Skeletal muscle tissue (tissue), 3 donors: ENCODE measurements at regions not wholly inside any gene's neighbourhood (a gene's known extent, or its start where the extent isn't known, plus 50 kb on each side); places are given as distances from the start of the nearest gene placed in this dataset.

Source experiments
- H3K27ac ChIP-seq: one replicate; pipeline ENCODE4 v1.7.0; 2013; ENCODE audit warnings: mild to moderate bottlenecking, low read depth, low read length, inconsistent platforms
- H3K27me3 ChIP-seq, 3 donors: one replicate each; pipeline ENCODE4 v1.7.0; 2013; ENCODE audit warnings: low read length in 3 of 3; ENCODE audit not compliant: control insufficient read depth in 3 of 3, insufficient read depth in 3 of 3
- H3K36me3 ChIP-seq, 3 donors: one replicate each; pipeline ENCODE4 v1.7.0; 2013; ENCODE audit warnings: low read length in 3 of 3; ENCODE audit not compliant: control insufficient read depth in 3 of 3, insufficient read depth in 3 of 3
- H3K4me1 ChIP-seq, 3 donors: one replicate each; pipeline ENCODE4 v1.7.0; 2013; ENCODE audit warnings: low read length in 3 of 3, mild to moderate bottlenecking in 3 of 3; ENCODE audit not compliant: control insufficient read depth in 3 of 3, insufficient read depth in 3 of 3
- H3K4me3 ChIP-seq, 3 donors: one replicate each; pipeline ENCODE4 v1.7.0; 2013; ENCODE audit warnings: low read length in 3 of 3
- H3K9ac ChIP-seq, 3 donors: one replicate each; pipeline ENCODE4 v1.7.0; 2013; ENCODE audit warnings: low read length in 3 of 3, mild to moderate bottlenecking in 3 of 3, moderate library complexity in 2 of 3, low read depth in 1 of 3
- H3K9me3 ChIP-seq, 3 donors: one replicate each; pipeline ENCODE4 v1.7.0; 2013; ENCODE audit warnings: low read length in 3 of 3; ENCODE audit not compliant: control insufficient read depth in 3 of 3
- donor health status: Osteomylitis.

GRCh38 chr21:25039461-25040380, 567.6 kb downstream of the MRPL39 start:
- Histone ChIP-seq H3K27ac (no peak overlapping the region), H3K27me3 (no peaks in the 10 kb centered on the region), H3K36me3 (no peaks in the 10 kb centered on the region), H3K4me1 (no peaks in the 10 kb centered on the region), H3K4me3 (no peak overlapping the region), H3K9me3 (no peaks in the 10 kb centered on the region), H3K9ac (no peak overlapping the region)

- Histone ChIP-seq H3K36me3 (no peaks in the 10 kb centered on the region), H3K9me3 (no peaks in the 10 kb centered on the region), H3K4me3 (no peak overlapping the region), H3K27ac (no peak overlapping the region), H3K9ac (no peak overlapping the region), H3K27me3 (no peaks in the 10 kb centered on the region), H3K4me1 (no peaks in the 10 kb centered on the region)
Observed at GRCh38 chr21:25036775-25037174, 570.5 kb downstream of the MRPL39 start.

- Histone ChIP-seq H3K4me3 (no peak overlapping the region), H3K9ac (no peak overlapping the region), H3K27ac (no peak overlapping the region), H3K9me3 (no peaks in the 10 kb centered on the region), H3K27me3 (no peaks in the 10 kb centered on the region), H3K36me3 (no peaks in the 10 kb centered on the region), H3K4me1 (no peaks in the 10 kb centered on the region)
Observed at GRCh38 chr21:25031750-25032149, 575.5 kb downstream of the MRPL39 start.

GRCh38 chr21:25029580-25029979, 577.7 kb downstream of the MRPL39 start:
- H3K9me3 ChIP-seq: peaks cover 0 to 2% (median 0%) of the 10 kb centered on the region in 3 donors
- H3K4me3 ChIP-seq: no peak overlapping the region
- no peaks in the 10 kb centered on the region for H3K27me3 ChIP-seq
- no peak overlapping the region for H3K9ac ChIP-seq
- H3K36me3 ChIP-seq: no peaks in the 10 kb centered on the region
- no peak overlapping the region for H3K27ac ChIP-seq
- no peaks in the 10 kb centered on the region for H3K4me1 ChIP-seq

- Histone ChIP-seq H3K9me3 (peaks cover 0 to 3% (median 0%) of the 10 kb centered on the region in 3 donors), H3K4me3 (no peak overlapping the region), H3K9ac (no peak overlapping the region), H3K4me1 (no peaks in the 10 kb centered on the region), H3K36me3 (no peaks in the 10 kb centered on the region), H3K27ac (no peak overlapping the region), H3K27me3 (no peaks in the 10 kb centered on the region)
Observed at GRCh38 chr21:25025596-25025995, 581.7 kb downstream of the MRPL39 start.

GRCh38 chr21:25024639-25025038, 582.6 kb downstream of the MRPL39 start:
- Histone ChIP-seq H3K36me3 (no peaks in the 10 kb centered on the region), H3K4me3 (no peak overlapping the region), H3K4me1 (no peaks in the 10 kb centered on the region), H3K27ac (no peak overlapping the region), H3K9me3 (peaks cover 0 to 3% (median 0%) of the 10 kb centered on the region in 3 donors), H3K27me3 (no peaks in the 10 kb centered on the region), H3K9ac (no peak overlapping the region)

GRCh38 chr21:25005388-25005787, 601.9 kb downstream of the MRPL39 start:
- Histone ChIP-seq H3K36me3 (no peaks in the 10 kb centered on the region), H3K9me3 (no peaks in the 10 kb centered on the region), H3K4me1 (no peaks in the 10 kb centered on the region), H3K4me3 (no peak overlapping the region), H3K27me3 (no peaks in the 10 kb centered on the region), H3K9ac (no peak overlapping the region), H3K27ac (no peak overlapping the region)

- no peak overlapping the region for H3K9ac ChIP-seq
- H3K9me3 ChIP-seq: no peaks in the 10 kb centered on the region
- no peaks in the 10 kb centered on the region for H3K4me1 ChIP-seq
- H3K4me3 ChIP-seq: no peak overlapping the region
- no peak overlapping the region for H3K27ac ChIP-seq
- H3K36me3 ChIP-seq: no peaks in the 10 kb centered on the region
- no peaks in the 10 kb centered on the region for H3K27me3 ChIP-seq
Observed at GRCh38 chr21:25002676-25003075, 604.6 kb downstream of the MRPL39 start.

- no peaks in the 10 kb centered on the region for H3K27me3 ChIP-seq
- H3K9ac ChIP-seq: no peak overlapping the region
- H3K27ac ChIP-seq: no peak overlapping the region
- no peaks in the 10 kb centered on the region for H3K36me3 ChIP-seq
- no peak overlapping the region for H3K4me3 ChIP-seq
- H3K9me3 ChIP-seq: no peaks in the 10 kb centered on the region
- no peaks in the 10 kb centered on the region for H3K4me1 ChIP-seq
Observed at GRCh38 chr21:24995216-24995615, 612.1 kb downstream of the MRPL39 start.

GRCh38 chr21:24994717-24995116, 612.6 kb downstream of the MRPL39 start:
- Histone ChIP-seq H3K36me3 (no peaks in the 10 kb centered on the region), H3K27me3 (no peaks in the 10 kb centered on the region), H3K4me1 (no peaks in the 10 kb centered on the region), H3K9me3 (no peaks in the 10 kb centered on the region), H3K4me3 (no peak overlapping the region), H3K27ac (no peak overlapping the region), H3K9ac (no peak overlapping the region)
